PC-9 (cell line): ENCODE measurements at regions not wholly inside any gene's neighbourhood (a gene's known extent, or its start where the extent isn't known, plus 50 kb on each side); places are given as distances from the start of the nearest gene placed in this dataset.

Source experiments
- CTCF ChIP-seq: fragments of 200-600 bp; sonication (generic); conservative IDR thresholded peaks from 2 replicates; pipeline ENCODE4 v1.6.1; 2017; ENCODE audit warnings: mixed run types, antibody characterized with exemption, mild to moderate bottlenecking, moderate library complexity
- EZH2 ChIP-seq: fragments of 200-600 bp; sonication (generic); IDR thresholded peaks from 2 replicates; pipeline ENCODE4 v1.8.0; 2017; ENCODE audit warnings: antibody characterized with exemption, low read depth

- TF ChIP-seq EZH2 (no peak), CTCF (0 out of 2 replicates have a peak, but pooled peaks have one; percentile 26)
Measured at GRCh38 chr5:28903643-28904042, 1865.3 kb upstream of the CDH9 start.
